ENCODE measurements at regions not wholly inside any gene's neighbourhood (a gene's known extent, or its start where the extent isn't known, plus 50 kb on each side); places are given as distances from the start of the nearest gene placed in this dataset.

GRCh38 chr6:112931832-112932231 is 584.7 kb downstream of the RFPL4B start:
- Histone ChIP-seq H3K27me3 (no peaks in the 10 kb centered on the region), H3K4me3 (ENCODE audit: low read depth, low read length) (no peak overlapping the region), H3K9me3 (no peaks in the 10 kb centered on the region), H3K4me1 (no peaks in the 10 kb centered on the region), H3K36me3 (no peaks in the 10 kb centered on the region)
- no peak for DNase-seq
- no peak for TF ChIP-seq CTCF (IDR thresholded peaks at IDR 0.05; ENCODE audit: low read depth, low read length)

GRCh38 chr6:112933947-112934346 is 586.8 kb downstream of the RFPL4B start:
- no peak for TF ChIP-seq CTCF (IDR thresholded peaks at IDR 0.05; ENCODE audit: low read depth, low read length)
- Histone ChIP-seq H3K9me3 (no peaks in the 10 kb centered on the region), H3K4me1 (no peaks in the 10 kb centered on the region), H3K4me3 (ENCODE audit: low read depth, low read length) (no peak overlapping the region), H3K36me3 (no peaks in the 10 kb centered on the region), H3K27me3 (0 out of 2 replicates have a peak, but pooled peaks cover 2% of the 10 kb centered on the region)
- no peak for DNase-seq

- DNase-seq, result no peak
- H3K27me3 ChIP-seq, result 0 out of 2 replicates have a peak, but pooled peaks cover 2% of the 10 kb centered on the region
- TF ChIP-seq CTCF (IDR thresholded peaks at IDR 0.05; ENCODE audit: low read depth, low read length), result no peak
- no peaks in the 10 kb centered on the region for H3K36me3 ChIP-seq
- H3K4me1 ChIP-seq, result peaks cover under 1% of the 10 kb centered on the region; the same call in 1 of the 2 replicates
- H3K9me3 ChIP-seq, result no peaks in the 10 kb centered on the region
- no peak overlapping the region for H3K4me3 ChIP-seq (ENCODE audit: low read depth, low read length)
Measured at GRCh38 chr6:112934433-112935327, 587.5 kb downstream of the RFPL4B start.

GRCh38 chr6:112935402-112936078 is 588.4 kb downstream of the RFPL4B start:
- no peak for TF ChIP-seq CTCF (IDR thresholded peaks at IDR 0.05; ENCODE audit: low read depth, low read length)
- Histone ChIP-seq H3K4me3 (ENCODE audit: low read depth, low read length) (no peak overlapping the region), H3K4me1 (peaks cover 4% of the 10 kb centered on the region; the same call in 1 of the 2 replicates), H3K36me3 (no peaks in the 10 kb centered on the region), H3K9me3 (no peaks in the 10 kb centered on the region), H3K27me3 (0 out of 2 replicates have a peak, but pooled peaks cover 2% of the 10 kb centered on the region)
- DNase-seq, result no peak

GRCh38 chr6:112936079-112936472 is 588.9 kb downstream of the RFPL4B start:
- Histone ChIP-seq H3K36me3 (no peaks in the 10 kb centered on the region), H3K27me3 (0 out of 2 replicates have a peak, but pooled peaks cover 2% of the 10 kb centered on the region), H3K9me3 (no peaks in the 10 kb centered on the region), H3K4me3 (ENCODE audit: low read depth, low read length) (no peak overlapping the region), H3K4me1 (peaks cover 4% of the 10 kb centered on the region; the same call in 1 of the 2 replicates)
- no peak for TF ChIP-seq CTCF (IDR thresholded peaks at IDR 0.05; ENCODE audit: low read depth, low read length)
- DNase-seq, result no peak
